ENCODE measurements at regions not wholly inside any gene's neighbourhood (a gene's known extent, or its start where the extent isn't known, plus 50 kb on each side); places are given as distances from the start of the nearest gene placed in this dataset.

DNA sequence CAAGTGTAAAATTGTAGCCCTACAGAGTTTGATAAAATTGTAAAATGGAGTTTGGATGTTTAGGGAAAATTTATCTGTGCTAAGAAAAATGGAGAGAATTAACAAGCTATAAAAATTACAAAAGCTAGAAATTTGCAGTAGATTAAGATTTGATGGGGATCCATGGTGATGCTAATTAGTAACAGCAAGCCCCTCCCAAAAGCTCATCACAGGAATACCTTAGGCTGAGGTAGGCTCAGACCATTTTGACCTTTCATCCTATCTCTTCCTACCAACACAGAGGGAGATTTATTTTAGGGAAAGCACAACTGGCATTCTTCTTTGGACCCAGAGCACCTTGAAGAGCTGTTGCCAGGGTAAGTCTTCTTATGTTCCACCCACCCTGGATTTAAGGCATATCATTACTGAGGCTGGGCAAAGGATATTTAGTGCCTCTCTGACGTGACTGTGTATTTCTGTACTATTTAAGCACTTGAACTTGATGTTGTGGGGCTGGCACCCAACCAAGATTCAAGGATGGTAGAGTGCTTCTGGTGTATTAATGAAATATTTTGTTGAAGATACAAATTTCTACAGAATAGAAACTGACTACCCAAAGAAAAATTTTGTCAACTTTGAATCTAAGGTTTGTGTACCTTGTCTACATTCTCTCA, 70.8 kb upstream of the SLC39A10 start:
- no peak for DNase-seq (ENCODE audit: low spot score)
- no peaks in the 10 kb centered on the region for H3K9me3 ChIP-seq (ENCODE audit: low read length)
- no peaks in the 10 kb centered on the region for H3K79me2 ChIP-seq (ENCODE audit: insufficient read depth, low read depth, low read length)
- no TSS peak for BruUV-seq (replicated peaks)
- H3K4me1 ChIP-seq (ENCODE audit: insufficient read depth, low read length, poor library complexity, severe bottlenecking) = no peaks in the 10 kb centered on the region
- no peaks in the 10 kb centered on the region for H4K20me1 ChIP-seq (ENCODE audit: insufficient read depth, low read length)
- H3K36me3 ChIP-seq (ENCODE audit: insufficient read depth, low read length) = no peaks in the 10 kb centered on the region
- TF ChIP-seq EZH2phosphoT487 (IDR thresholded peaks at IDR 0.05; ENCODE audit: borderline replicate concordance, low read depth, low read length) = no peak
- TF ChIP-seq, protein P1, sequence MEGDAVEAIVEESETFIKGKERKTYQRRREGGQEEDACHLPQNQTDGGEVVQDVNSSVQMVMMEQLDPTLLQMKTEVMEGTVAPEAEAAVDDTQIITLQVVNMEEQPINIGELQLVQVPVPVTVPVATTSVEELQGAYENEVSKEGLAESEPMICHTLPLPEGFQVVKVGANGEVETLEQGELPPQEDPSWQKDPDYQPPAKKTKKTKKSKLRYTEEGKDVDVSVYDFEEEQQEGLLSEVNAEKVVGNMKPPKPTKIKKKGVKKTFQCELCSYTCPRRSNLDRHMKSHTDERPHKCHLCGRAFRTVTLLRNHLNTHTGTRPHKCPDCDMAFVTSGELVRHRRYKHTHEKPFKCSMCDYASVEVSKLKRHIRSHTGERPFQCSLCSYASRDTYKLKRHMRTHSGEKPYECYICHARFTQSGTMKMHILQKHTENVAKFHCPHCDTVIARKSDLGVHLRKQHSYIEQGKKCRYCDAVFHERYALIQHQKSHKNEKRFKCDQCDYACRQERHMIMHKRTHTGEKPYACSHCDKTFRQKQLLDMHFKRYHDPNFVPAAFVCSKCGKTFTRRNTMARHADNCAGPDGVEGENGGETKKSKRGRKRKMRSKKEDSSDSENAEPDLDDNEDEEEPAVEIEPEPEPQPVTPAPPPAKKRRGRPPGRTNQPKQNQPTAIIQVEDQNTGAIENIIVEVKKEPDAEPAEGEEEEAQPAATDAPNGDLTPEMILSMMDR (conservative IDR thresholded peaks at IDR 0.05; ENCODE audit: low read length) = no peak
- ChIA-PET POLR2A (interaction anchor here (0.6 to 1.9 kb wide), 6 partner anchors 14 to 60 kb away, joined by 3 to 6 read pairs (median 3); no protein-coding TSS in a partner anchor), CTCF (ENCODE audit: unreplicated experiment) (no interaction called here)
- H2AFZ ChIP-seq (ENCODE audit: low read length) = 0 out of 2 replicates have a peak overlapping the region, but pooled peaks have one; percentile 5
- no peak overlapping the region for H3K27ac ChIP-seq (ENCODE audit: low read depth, low read length, poor library complexity, severe bottlenecking)
- no peaks in the 10 kb centered on the region for H3K9me2 ChIP-seq (ENCODE audit: insufficient read depth, low read length)
- intact Hi-C loops (cut with micrococcal nuclease; ENCODE audit: unreplicated experiment) = no loop called here
- no peak overlapping the region for H3K4me2 ChIP-seq (ENCODE audit: low read length)
- no peak overlapping the region for H3K4me3 ChIP-seq (ENCODE audit: low read depth, low read length, poor library complexity, severe bottlenecking)

DNA sequence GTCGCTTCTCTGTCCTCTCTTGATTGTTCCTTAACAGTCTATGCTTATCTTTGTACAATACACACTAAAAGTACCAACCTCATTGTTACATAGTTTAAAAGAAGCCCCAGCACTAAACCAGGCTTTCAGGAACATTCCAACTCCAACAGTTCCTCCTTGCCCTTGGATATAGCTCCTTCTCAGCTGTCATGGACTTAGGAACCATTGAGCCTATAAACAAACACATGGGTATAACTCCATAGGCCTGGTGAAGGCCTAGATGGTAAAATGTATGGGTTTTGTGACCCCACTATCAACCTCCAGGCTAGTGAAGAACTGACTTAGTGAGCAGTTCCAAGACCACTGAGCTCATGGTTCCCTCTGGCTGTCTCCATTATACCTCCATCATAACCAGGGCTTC, 74.8 kb upstream of the SLC39A10 start:
- peaks cover 18% of the 10 kb centered on the region for H3K4me1 ChIP-seq (ENCODE audit: insufficient read depth, low read length, poor library complexity, severe bottlenecking)
- intact Hi-C loops (cut with micrococcal nuclease; ENCODE audit: unreplicated experiment) = no loop called here
- H2AFZ ChIP-seq (ENCODE audit: low read length) = no peak overlapping the region
- no peaks in the 10 kb centered on the region for H3K36me3 ChIP-seq (ENCODE audit: insufficient read depth, low read length)
- H3K4me2 ChIP-seq (ENCODE audit: low read length) = no peak overlapping the region
- no peak for DNase-seq (ENCODE audit: low spot score)
- no peaks in the 10 kb centered on the region for H3K9me2 ChIP-seq (ENCODE audit: insufficient read depth, low read length)
- BruUV-seq (replicated peaks) = no TSS peak
- H3K4me3 ChIP-seq (ENCODE audit: low read depth, low read length, poor library complexity, severe bottlenecking) = no peak overlapping the region
- POLR2A ChIA-PET = interaction anchor here (0.8 to 3.4 kb wide), 3 partner anchors 10 to 75 kb away, joined by 4 to 18 read pairs (median 4); partner anchors contain the start of gene SLC39A10
- TF ChIP-seq, protein P1 (conservative IDR thresholded peaks at IDR 0.05; ENCODE audit: low read length) = no peak
- no peak for TF ChIP-seq EZH2phosphoT487 (IDR thresholded peaks at IDR 0.05; ENCODE audit: borderline replicate concordance, low read depth, low read length)
- H3K27ac ChIP-seq (ENCODE audit: low read depth, low read length, poor library complexity, severe bottlenecking) = no peak overlapping the region
- no peaks in the 10 kb centered on the region for H4K20me1 ChIP-seq (ENCODE audit: insufficient read depth, low read length)
- CTCF ChIA-PET (ENCODE audit: unreplicated experiment) = interaction anchor here (1.3 kb wide), 1 partner anchor 75 kb away, joined by 4 read pairs; the partner anchor contains the start of gene SLC39A10
- H3K9me3 ChIP-seq (ENCODE audit: low read length) = no peaks in the 10 kb centered on the region
- no peaks in the 10 kb centered on the region for H3K79me2 ChIP-seq (ENCODE audit: insufficient read depth, low read depth, low read length)
